Omental fat pad (tissue), 3 donors: ENCODE measurements at regions not wholly inside any gene's neighbourhood (a gene's known extent, or its start where the extent isn't known, plus 50 kb on each side); places are given as distances from the start of the nearest gene placed in this dataset.

Source experiments
- ATAC-seq: fragments of 150-250 bp; one replicate; pipeline ENCODE4 v1.9.1; 2016; ENCODE audit warnings: mild to moderate bottlenecking, moderate library complexity; ENCODE audit not compliant: low FRiP score
- DNase-seq: peaks from one replicate; pipeline ENCODE4 v3.0.0-alpha.2; 2019; ENCODE audit warnings: low spot score
- CTCF ChIP-seq, 3 donors: fragments of 450-650 bp; IDR thresholded peaks; one replicate each; pipeline ENCODE4 v1.5.1; 2016 to 2017; ENCODE audit warnings: antibody characterized with exemption in 3 of 3, mild to moderate bottlenecking in 3 of 3, moderate library complexity in 2 of 3

DNA sequence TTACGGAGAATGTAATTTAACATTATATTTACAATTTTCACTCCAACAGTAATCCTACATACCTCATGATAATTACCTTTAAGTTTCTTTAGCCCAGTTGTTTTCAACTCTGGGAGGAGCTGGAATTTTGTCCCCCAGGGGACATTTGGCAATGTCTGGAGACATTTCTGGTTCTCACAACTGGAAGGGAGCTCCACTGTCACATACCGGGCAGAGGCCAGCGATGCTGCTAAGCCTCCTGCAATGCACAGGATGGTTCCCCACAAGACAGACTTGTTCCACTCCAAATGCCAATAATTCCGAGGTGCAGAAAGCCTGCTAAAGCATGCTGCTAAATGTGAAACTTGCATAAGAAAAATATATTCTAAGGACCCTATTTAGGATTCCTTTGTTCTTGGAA, 251.1 kb upstream of the IRX5 start:
- no peak for ATAC-seq
- TF ChIP-seq CTCF (IDR thresholded peaks at IDR 0.05) = no peak
- no peak for DNase-seq

DNA sequence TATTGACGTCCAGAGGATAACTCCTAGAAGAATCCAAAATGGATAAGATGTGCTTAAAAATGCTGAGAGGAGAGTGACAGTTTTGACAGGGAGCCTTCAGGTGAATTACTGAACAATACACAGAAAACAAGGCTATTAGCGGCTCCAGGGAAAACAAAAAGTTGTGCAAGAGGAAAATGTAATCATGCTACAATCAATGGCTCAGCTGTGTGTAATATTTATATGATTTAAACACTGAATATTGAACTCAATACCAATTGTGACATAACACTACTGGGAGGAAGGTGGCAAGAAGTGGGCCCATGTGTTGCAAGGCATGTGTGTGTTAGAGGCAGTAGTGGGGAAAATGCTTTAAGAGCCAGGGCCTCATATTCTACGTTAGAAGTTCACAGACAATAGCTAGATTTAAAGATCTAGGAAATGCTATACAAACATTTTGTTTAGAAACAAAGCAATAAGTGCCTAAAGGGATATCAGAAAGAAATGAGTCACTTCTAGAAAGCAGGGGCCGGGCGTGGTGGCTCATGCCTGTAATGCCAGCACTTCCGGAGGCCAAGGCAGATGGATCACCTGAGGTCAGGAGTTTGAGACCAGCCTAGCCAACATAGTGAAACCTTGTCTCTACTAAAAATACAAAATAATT, 253.2 kb upstream of the IRX5 start:
- TF ChIP-seq CTCF (IDR thresholded peaks at IDR 0.05) = no peak
- ATAC-seq = no peak
- no peak for DNase-seq

- ATAC-seq = no peak
- DNase-seq = no peak
- TF ChIP-seq CTCF (IDR thresholded peaks at IDR 0.05) = no peak
Observed at GRCh38 chr16:54673313-54673712, 257.4 kb upstream of the IRX5 start.

GRCh38 chr16:54672500-54672899, 258.2 kb upstream of the IRX5 start:
- DNase-seq = no peak
- no peak for ATAC-seq
- TF ChIP-seq CTCF (IDR thresholded peaks at IDR 0.05) = no peak

DNA sequence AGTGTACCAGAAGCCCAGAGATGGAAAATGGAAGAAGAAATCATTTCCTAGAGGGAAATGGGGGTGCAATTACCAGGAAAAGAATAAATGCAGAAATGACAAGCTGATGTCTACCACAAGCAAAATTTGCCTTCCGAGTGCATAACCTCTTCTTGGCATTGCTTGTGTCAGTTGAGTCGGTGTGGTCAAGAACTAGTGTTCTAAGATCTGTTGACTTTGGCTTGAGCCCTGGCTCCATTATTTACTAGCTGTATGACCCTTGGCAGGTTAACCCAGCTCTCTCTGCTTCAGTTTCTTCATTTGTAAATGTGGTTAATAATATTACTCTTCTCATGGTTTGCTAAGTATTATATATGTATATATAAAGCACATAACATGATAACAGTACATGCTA, 273.0 kb upstream of the IRX5 start:
- no peak for ATAC-seq

GRCh38 chr16:54657058-54657708, 273.5 kb upstream of the IRX5 start:
- ATAC-seq = peak; percentile 77
- no peak for TF ChIP-seq CTCF (IDR thresholded peaks at IDR 0.05)
- DNase-seq = no peak

More for the DNA sequence above, 273.0 kb upstream of the IRX5 start:
- TF ChIP-seq CTCF (IDR thresholded peaks at IDR 0.05) = no peak
- no peak for DNase-seq

GRCh38 chr16:54655121-54655590, 275.5 kb upstream of the IRX5 start:
- no peak for TF ChIP-seq CTCF (IDR thresholded peaks at IDR 0.05)
- DNase-seq = no peak
- ATAC-seq = no peak
